PC-9 (cell line): ENCODE measurements at regions not wholly inside any gene's neighbourhood (a gene's known extent, or its start where the extent isn't known, plus 50 kb on each side); places are given as distances from the start of the nearest gene placed in this dataset.

Experiments used
- BruUV-seq: library from RNA; stranded (reverse); fragments of 400-500 nt; replicated peaks from 2 replicates; lab custom pipeline; 2021; lab: Mats Ljungman, UMichigan
- CTCF ChIA-PET: fragments of 300-600 bp; sonication (Branson Sonifier 250); formaldehyde crosslinking; loops from one replicate; lab custom pipeline; 2022; ENCODE audit warnings: antibody characterized with exemption; lab: Charles Lee
- POLR2A ChIA-PET: fragments of 300-600 bp; sonication (Branson Sonifier 250); formaldehyde crosslinking; loops from one replicate; lab custom pipeline; 2022; ENCODE audit warnings: antibody characterized with exemption; ENCODE audit not compliant: unreplicated experiment; lab: Charles Lee
- DNase-seq, 2 experiments: peaks; one replicate each; pipeline versions ENCODE4 v3.0.0 to v3.0.0-alpha.2; 2015 to 2022; ENCODE audit warnings: mixed read lengths in 1 of 2
- H2AFZ ChIP-seq: fragments of 200-600 bp; sonication (generic); 2 replicates; pipeline ENCODE4 v1.8.1; 2017; ENCODE audit warnings: antibody characterized with exemption
- H3F3A ChIP-seq: fragments of 200-600 bp; sonication (generic); 2 replicates; pipeline ENCODE4 v1.8.1; 2017; ENCODE audit warnings: antibody characterized with exemption, mild to moderate bottlenecking, low read depth; ENCODE audit not compliant: insufficient read depth
- H3K27ac ChIP-seq: fragments of 200-600 bp; sonication (generic); 2 replicates; pipeline ENCODE4 v1.6.1; 2016; ENCODE audit warnings: mixed run types
- H3K27me3 ChIP-seq: fragments of 200-600 bp; sonication (generic); 2 replicates; pipeline ENCODE4 v1.6.1; 2016; ENCODE audit warnings: low read depth, mixed run types; ENCODE audit not compliant: insufficient read depth
- H3K36me3 ChIP-seq: fragments of 200-600 bp; sonication (generic); 2 replicates; pipeline ENCODE4 v1.6.1; 2016; ENCODE audit warnings: low read depth, mixed run types
- H3K4me1 ChIP-seq: fragments of 200-600 bp; sonication (generic); replicated peaks from 2 replicates; pipeline ENCODE4 v1.6.1; 2016; ENCODE audit warnings: mixed run types; ENCODE audit not compliant: insufficient read depth
- H3K4me2 ChIP-seq: fragments of 200-600 bp; sonication (generic); 2 replicates; pipeline ENCODE4 v1.6.1; 2017; ENCODE audit warnings: mixed run types
- H3K4me3 ChIP-seq: fragments of 200-600 bp; sonication (generic); 2 replicates; pipeline ENCODE4 v1.6.1; 2016; ENCODE audit warnings: mixed run types
- H3K79me2 ChIP-seq: fragments of 200-600 bp; sonication (generic); 2 replicates; pipeline ENCODE4 v1.6.1; 2017; ENCODE audit warnings: low read depth, mixed run types
- H3K9me2 ChIP-seq: fragments of 200-600 bp; sonication (generic); 2 replicates; pipeline ENCODE4 v1.8.1; 2017; ENCODE audit warnings: mild to moderate bottlenecking; ENCODE audit not compliant: insufficient read depth
- H3K9me3 ChIP-seq: fragments of 200-600 bp; sonication (generic); 2 replicates; pipeline ENCODE4 v1.8.1; 2016; ENCODE audit warnings: low read depth; ENCODE audit not compliant: insufficient read depth
- H4K20me1 ChIP-seq: fragments of 200-600 bp; sonication (generic); 2 replicates; pipeline ENCODE4 v1.8.1; 2017; ENCODE audit not compliant: insufficient read depth
- CTCF ChIP-seq: fragments of 200-600 bp; sonication (generic); conservative IDR thresholded peaks from 2 replicates; pipeline ENCODE4 v1.6.1; 2017; ENCODE audit warnings: mixed run types, antibody characterized with exemption, mild to moderate bottlenecking, moderate library complexity
- EZH2 ChIP-seq: fragments of 200-600 bp; sonication (generic); IDR thresholded peaks from 2 replicates; pipeline ENCODE4 v1.8.0; 2017; ENCODE audit warnings: antibody characterized with exemption, low read depth
- intact Hi-C: fragments of 100-400 bp; cut with micrococcal nuclease; formaldehyde crosslinking; loops from one replicate; pipeline ENCODE4 v1.10.0; 2022; ENCODE audit not compliant: unreplicated experiment

- CTCF ChIA-PET, result no interaction called here
- H3K36me3 ChIP-seq, result no peaks in the 10 kb centered on the region
- no peaks in the 10 kb centered on the region for H4K20me1 ChIP-seq
- POLR2A ChIA-PET, result no interaction called here
- no peak overlapping the region for H3K4me2 ChIP-seq
- H3K4me3 ChIP-seq, result no peak overlapping the region
- intact Hi-C loops, result no loop called here
- H3K27me3 ChIP-seq, result no peaks in the 10 kb centered on the region
- H3K9me3 ChIP-seq, result no peaks in the 10 kb centered on the region
- no peaks in the 10 kb centered on the region for H3F3A ChIP-seq
- no peaks in the 10 kb centered on the region for H3K79me2 ChIP-seq
- DNase-seq, result no peak
- no TSS peak for BruUV-seq
- no peak overlapping the region for H3K27ac ChIP-seq
- no peak overlapping the region for H2AFZ ChIP-seq
- no peak for TF ChIP-seq EZH2
- no peak for TF ChIP-seq CTCF
- no peaks in the 10 kb centered on the region for H3K4me1 ChIP-seq
- no peaks in the 10 kb centered on the region for H3K9me2 ChIP-seq
These were observed 664.6 kb upstream of the FOXG1 start for GRCh38 chr14:28102001-28102400.

GRCh38 chr14:28102814-28103213, 663.8 kb upstream of the FOXG1 start:
- no peaks in the 10 kb centered on the region for H3K27me3 ChIP-seq
- ChIA-PET CTCF (no interaction called here), POLR2A (no interaction called here)
- no peaks in the 10 kb centered on the region for H3K4me1 ChIP-seq
- H3K4me2 ChIP-seq, result no peak overlapping the region
- no peaks in the 10 kb centered on the region for H3K36me3 ChIP-seq
- no peak for TF ChIP-seq CTCF
- no peak for TF ChIP-seq EZH2
- no TSS peak for BruUV-seq
- H3K27ac ChIP-seq, result no peak overlapping the region
- no peak overlapping the region for H3K4me3 ChIP-seq
- H2AFZ ChIP-seq, result no peak overlapping the region
- no peaks in the 10 kb centered on the region for H3K9me2 ChIP-seq
- H4K20me1 ChIP-seq, result no peaks in the 10 kb centered on the region
- intact Hi-C loops, result no loop called here
- no peak for DNase-seq
- H3F3A ChIP-seq, result no peaks in the 10 kb centered on the region
- H3K79me2 ChIP-seq, result no peaks in the 10 kb centered on the region
- H3K9me3 ChIP-seq, result no peaks in the 10 kb centered on the region

- no peaks in the 10 kb centered on the region for H3K4me1 ChIP-seq
- H3K9me3 ChIP-seq, result no peaks in the 10 kb centered on the region
- H3K27me3 ChIP-seq, result no peaks in the 10 kb centered on the region
- no peak overlapping the region for H2AFZ ChIP-seq
- H3K9me2 ChIP-seq, result no peaks in the 10 kb centered on the region
- H3K27ac ChIP-seq, result no peak overlapping the region
- H3K4me2 ChIP-seq, result no peak overlapping the region
- no peak for DNase-seq
- TF ChIP-seq CTCF, result no peak
- TF ChIP-seq EZH2, result no peak
- H3K4me3 ChIP-seq, result no peak overlapping the region
- H4K20me1 ChIP-seq, result no peaks in the 10 kb centered on the region
- no peaks in the 10 kb centered on the region for H3K36me3 ChIP-seq
- intact Hi-C loops, result no loop called here
- BruUV-seq, result no TSS peak
- H3F3A ChIP-seq, result no peaks in the 10 kb centered on the region
- H3K79me2 ChIP-seq, result no peaks in the 10 kb centered on the region
- ChIA-PET CTCF (no interaction called here), POLR2A (no interaction called here)
These were observed 653.3 kb upstream of the FOXG1 start for GRCh38 chr14:28113311-28113710.
